GM18873 (cell line): ENCODE measurements at regions not wholly inside any gene's neighbourhood (a gene's known extent, or its start where the extent isn't known, plus 50 kb on each side); places are given as distances from the start of the nearest gene placed in this dataset.

Experiments used
- ATAC-seq: cut with Tn5 transposase; IDR thresholded peaks from one replicate; pipeline ENCODE4 v1.9.1; 2021; ENCODE audit warnings: mild to moderate bottlenecking, moderate library complexity, moderate number of reproducible peaks; ENCODE audit not compliant: unreplicated experiment, low FRiP score

DNA sequence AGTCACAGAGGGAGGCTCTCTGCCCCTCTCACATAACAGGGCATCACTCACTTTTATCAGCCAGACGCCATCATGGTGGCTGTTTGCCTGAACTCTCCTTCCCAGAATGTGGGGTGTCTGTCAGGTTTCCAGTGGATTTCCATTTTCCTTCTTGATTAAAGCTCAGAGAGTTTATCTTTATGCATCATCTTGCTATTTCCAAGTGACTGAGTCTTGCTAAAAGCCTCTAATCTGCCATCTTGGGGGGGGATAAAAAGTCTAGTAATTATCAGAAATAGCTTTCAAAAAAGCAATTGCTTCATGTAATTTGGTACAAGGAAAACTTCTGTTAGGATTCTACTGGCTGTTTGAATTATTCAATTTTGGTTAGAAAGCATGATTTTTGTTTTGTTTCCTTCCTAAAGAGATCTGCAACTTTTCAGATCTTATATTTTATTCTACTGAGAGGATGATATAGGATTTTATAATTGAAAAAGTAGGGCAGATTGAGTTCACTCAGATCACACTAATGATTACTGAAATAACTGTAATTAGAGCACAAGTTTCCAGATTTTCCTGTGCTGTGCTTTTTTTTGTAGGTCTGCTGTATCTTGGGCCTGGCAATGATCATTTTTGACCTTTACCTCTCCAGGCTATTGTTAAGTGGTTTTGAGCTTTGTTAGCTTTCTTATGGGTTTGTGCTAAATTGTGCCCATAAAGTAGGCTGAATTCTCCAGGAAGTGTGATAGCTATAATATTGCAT lies 661.5 kb downstream of the TLE4 start:
- no peak for ATAC-seq

GRCh38 chr9:80231318-80232236 lies 659.8 kb downstream of the TLE4 start:
- no peak for ATAC-seq

DNA sequence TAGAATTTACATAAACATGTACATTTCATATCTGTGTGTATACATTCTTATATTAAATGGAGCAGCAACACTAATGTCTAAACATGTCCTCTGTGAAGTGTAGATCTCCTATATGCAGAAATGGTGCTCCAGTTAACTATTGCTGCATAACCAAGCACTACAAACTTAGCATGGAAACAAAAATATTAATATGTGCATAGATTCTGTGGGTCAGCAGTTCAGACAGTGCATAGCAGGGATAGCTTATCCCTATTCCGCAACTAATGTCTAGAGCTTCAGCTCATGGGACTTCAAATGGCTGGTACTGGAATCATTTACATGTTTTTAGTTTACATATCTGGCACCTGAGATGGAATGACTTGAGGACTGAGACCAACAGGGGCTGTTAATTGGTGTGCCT lies 652.1 kb downstream of the TLE4 start:
- no peak for ATAC-seq

GRCh38 chr9:80222466-80223169 lies 650.9 kb downstream of the TLE4 start:
- peak; percentile 53 for ATAC-seq

DNA sequence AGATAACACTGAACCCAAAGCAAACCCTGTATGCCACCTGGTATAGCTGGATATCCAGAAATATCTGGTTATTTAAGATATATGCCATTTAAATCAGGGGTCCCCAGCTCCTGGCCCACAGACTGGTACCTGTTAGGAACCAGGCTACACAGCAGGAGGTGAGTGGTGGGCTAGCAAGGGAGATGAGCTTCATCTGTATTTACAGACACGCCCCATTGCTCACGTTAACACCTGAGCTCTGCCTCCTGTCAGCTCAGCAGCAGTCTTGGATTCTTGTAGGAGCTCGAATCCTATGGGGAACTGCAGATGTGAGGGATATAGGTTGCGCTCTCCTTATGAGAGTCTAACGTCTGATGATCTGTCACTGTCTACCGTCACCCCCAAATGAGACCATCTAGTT lies 646.6 kb downstream of the TLE4 start:
- no peak for ATAC-seq

- ATAC-seq, result no peak
These were observed 641.8 kb downstream of the TLE4 start for GRCh38 chr9:80213613-80214012.

DNA sequence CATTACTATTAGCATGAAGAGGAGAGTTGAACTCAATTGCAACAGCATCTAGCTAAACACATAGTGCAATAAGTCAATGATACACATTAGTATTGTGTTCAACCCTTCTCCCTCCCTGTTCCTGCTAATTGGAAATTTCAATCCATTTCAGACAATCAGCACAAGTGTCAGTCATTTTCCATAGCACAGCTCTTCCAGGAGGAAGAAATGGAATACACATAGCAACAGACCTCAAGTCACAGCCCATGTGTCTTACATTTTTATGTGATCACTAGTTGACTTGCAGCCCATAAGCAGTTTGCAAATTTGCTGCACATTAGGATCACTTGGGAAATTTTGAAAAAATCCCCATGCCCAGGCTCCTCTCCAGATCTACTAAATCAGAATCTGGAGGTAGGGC lies 636.9 kb downstream of the TLE4 start:
- no peak for ATAC-seq

GRCh38 chr9:80204054-80204453 lies 632.3 kb downstream of the TLE4 start:
- ATAC-seq, result no peak

DNA sequence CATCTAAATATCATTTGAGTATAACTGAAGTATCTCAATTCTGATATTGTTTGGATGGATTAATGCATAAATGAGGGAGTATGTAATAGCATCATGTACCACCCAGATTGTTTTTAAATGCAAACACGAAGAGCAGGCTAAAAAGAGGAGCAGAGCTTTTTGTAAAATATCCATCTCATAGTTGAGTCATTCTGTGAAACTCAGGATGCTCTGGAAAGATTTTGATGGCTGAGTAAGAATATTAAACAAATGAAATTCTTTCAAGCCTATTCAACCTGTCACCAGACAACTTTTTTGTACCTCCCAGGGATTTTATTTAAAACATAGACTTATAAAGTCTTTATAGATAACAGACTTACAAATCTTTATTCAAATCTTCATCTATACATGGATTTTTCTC lies 625.9 kb downstream of the TLE4 start:
- ATAC-seq, result no peak

DNA sequence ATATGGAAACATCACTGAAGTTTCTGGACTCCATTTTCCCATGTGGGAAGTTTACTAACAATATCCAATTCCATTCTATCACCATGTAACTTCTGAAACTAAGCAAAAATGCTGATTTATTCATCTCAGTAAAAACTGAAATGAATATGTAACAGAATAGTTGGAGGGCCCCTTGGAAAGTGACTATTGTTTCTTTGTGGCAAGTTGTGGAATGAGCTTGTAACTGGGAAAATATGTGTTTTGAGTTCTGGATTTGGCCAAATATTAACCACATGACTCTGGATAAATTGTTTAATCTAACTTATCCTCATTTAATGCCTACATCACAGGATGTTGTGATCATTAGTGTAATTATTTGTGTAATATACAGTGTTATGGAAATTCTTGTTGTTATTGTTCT lies 619.3 kb downstream of the TLE4 start:
- no peak for ATAC-seq

GRCh38 chr9:80188579-80188978 lies 616.8 kb downstream of the TLE4 start:
- ATAC-seq, result no peak

- no peak for ATAC-seq
These were observed 613.5 kb downstream of the TLE4 start for GRCh38 chr9:80185112-80185738.

GRCh38 chr9:80177949-80178480 lies 606.2 kb downstream of the TLE4 start:
- no peak for ATAC-seq

DNA sequence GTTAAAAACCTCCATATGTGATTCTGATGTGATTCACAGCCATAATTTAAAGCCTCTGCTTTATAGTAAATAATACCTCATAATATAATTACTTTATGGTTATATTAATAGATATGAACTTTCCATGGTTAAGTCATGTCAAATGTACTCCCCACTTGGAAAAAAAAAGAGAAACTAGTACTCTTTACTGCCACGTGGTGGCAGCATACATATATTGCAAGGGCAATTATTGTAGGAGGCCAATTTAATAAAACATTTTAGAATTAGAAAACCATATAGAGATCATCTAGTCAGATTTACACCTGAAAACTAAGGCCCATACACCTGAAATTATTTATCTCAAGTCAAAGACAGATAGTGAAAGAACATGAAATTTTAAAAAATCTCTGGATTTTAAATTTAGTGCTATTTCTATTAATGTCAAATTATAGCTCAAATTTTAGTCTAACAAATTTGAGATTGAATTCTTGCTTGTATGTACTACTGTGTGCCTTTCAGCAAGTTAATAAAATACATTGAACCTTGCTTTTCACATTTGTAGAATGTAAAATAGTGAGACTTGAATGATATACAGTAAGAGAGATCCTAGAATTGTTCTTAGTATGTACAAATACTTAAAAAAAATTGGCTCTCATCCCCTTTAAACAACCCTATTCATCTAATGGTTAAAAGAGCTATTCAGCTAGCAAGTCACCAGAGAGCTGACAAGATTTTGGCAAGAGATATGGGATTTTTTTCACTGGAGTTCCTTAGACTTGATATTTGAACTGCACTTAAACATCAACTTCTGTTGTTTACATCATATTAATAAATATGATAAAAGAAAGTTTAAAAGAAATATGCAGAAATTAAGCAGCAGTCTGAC lies 603.8 kb downstream of the TLE4 start:
- ATAC-seq, result no peak

DNA sequence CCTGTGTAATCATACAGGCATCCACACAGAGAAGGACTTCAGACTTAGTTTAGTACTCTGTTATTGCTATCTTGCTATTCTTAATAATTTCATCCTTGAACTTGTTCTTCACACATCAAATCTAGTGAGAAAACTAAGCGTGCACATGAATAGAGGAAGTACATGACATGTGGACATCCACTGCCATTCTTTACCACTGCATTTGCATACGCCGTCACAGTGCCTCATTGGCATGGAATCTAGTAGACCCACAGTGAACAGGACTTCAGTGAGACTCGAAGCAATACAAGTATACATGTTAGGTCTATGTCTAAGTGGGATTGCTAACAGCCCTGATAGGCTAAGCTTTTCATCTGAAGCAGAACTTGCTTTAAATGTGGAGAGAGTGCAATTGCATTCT lies 592.1 kb downstream of the TLE4 start:
- ATAC-seq, result peak; percentile 76

DNA sequence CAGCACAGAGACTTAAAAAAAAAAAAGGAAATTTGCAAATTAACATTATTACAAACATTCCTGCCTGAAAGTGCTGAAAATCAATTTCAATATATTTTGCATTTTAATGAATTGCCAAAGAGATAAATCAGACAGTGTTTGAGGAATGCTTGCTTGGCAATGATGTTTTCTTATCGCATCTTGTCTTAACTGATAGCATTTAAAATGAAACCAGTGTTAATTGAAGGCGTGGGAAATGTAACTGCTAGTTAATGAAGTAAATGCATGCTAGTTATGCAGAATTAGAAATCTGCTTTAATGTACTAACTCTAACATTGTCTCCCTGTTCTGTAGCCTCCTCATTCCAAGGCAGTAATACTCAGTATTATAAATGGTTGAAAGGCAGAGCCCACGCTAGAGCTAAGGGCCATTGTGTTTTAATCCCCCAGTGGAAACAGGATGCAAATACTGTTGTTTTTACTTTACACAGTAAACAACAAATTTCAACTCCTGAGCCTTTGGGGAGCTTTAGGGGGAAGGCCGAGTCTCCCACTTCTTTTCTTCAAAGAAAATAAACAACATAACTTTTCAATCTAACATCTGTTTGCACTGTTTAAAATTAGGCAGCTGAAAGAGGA lies 586.9 kb downstream of the TLE4 start:
- no peak for ATAC-seq

GRCh38 chr9:80158131-80158530 lies 586.4 kb downstream of the TLE4 start:
- peak; percentile 28 for ATAC-seq

- ATAC-seq, result peak; percentile 30
These were observed 585.8 kb downstream of the TLE4 start for GRCh38 chr9:80157561-80157983.
